Neural cell (in vitro differentiated cells): ENCODE measurements at regions not wholly inside any gene's neighbourhood (a gene's known extent, or its start where the extent isn't known, plus 50 kb on each side); places are given as distances from the start of the nearest gene placed in this dataset.

Experiments
- H2AFZ ChIP-seq: fragments of 200-600, 300-800 bp; sonication (generic), shearing (Covaris generic); 2 replicates; pipeline ENCODE4 v1.6.0; 2014; ENCODE audit warnings: low read depth, mild to moderate bottlenecking, antibody characterized with exemption, low read length, moderate library complexity
- H3F3A ChIP-seq: fragments of 200-600 bp; shearing (Covaris generic); 2 replicates; pipeline ENCODE4 v1.6.1; 2016; ENCODE audit warnings: mild to moderate bottlenecking, moderate library complexity, mixed read lengths, antibody characterized with exemption, low read length; ENCODE audit not compliant: insufficient read depth, poor library complexity, severe bottlenecking
- H3K27ac ChIP-seq: fragments of 200-600, 300-800 bp; sonication (generic), shearing (Covaris generic); 2 replicates; pipeline ENCODE4 v1.5.1; 2014; ENCODE audit warnings: mild to moderate bottlenecking, low read length, moderate library complexity
- H3K27me3 ChIP-seq: fragments of 300-800, 200-600 bp; sonication (generic), shearing (Covaris generic); 2 replicates; pipeline ENCODE4 v1.6.0; 2014; ENCODE audit warnings: mild to moderate bottlenecking, low read depth, low read length, moderate library complexity; ENCODE audit not compliant: insufficient read depth
- H3K36me3 ChIP-seq: fragments of 300-800, 200-600 bp; sonication (generic), shearing (Covaris generic); 2 replicates; pipeline ENCODE4 v1.5.1; 2014; ENCODE audit warnings: mild to moderate bottlenecking, antibody characterized with exemption, low read length, moderate library complexity; ENCODE audit not compliant: insufficient read depth
- H3K4me2 ChIP-seq: fragments of 300-800, 200-600 bp; sonication (generic), shearing (Covaris generic); 2 replicates; pipeline ENCODE4 v1.6.0; 2014; ENCODE audit warnings: mild to moderate bottlenecking, low read length
- H3K4me3 ChIP-seq: fragments of 300-800, 200-600 bp; sonication (generic), shearing (Covaris generic); 2 replicates; pipeline ENCODE4 v1.5.1; 2014; ENCODE audit warnings: mild to moderate bottlenecking, low read length, moderate library complexity
- H3K79me2 ChIP-seq: fragments of 200-600 bp; shearing (Covaris generic); replicated peaks from 2 replicates; pipeline ENCODE4 v1.6.0; 2014; ENCODE audit warnings: mild to moderate bottlenecking, low read length, moderate library complexity; ENCODE audit not compliant: insufficient read depth
- H3K9ac ChIP-seq: fragments of 300-800, 200-600 bp; sonication (generic), shearing (Covaris generic); 2 replicates; pipeline ENCODE4 v1.6.1; 2016; ENCODE audit warnings: mild to moderate bottlenecking, low read length, mixed read lengths
- H3K9me2 ChIP-seq: fragments of 200-600 bp; shearing (Covaris generic); 2 replicates; pipeline ENCODE4 v1.6.1; 2016; ENCODE audit warnings: mild to moderate bottlenecking, low read length, mixed read lengths; ENCODE audit not compliant: insufficient read depth
- H3K9me3 ChIP-seq: fragments of 200-600, 300-800 bp; sonication (generic), shearing (Covaris generic); 2 replicates; pipeline ENCODE4 v1.6.1; 2016; ENCODE audit warnings: mild to moderate bottlenecking, mixed run types, low read length, moderate library complexity, mixed read lengths
- H4K20me1 ChIP-seq: fragments of 200-600 bp; shearing (Covaris generic); 2 replicates; pipeline ENCODE4 v1.6.1; 2016; ENCODE audit warnings: mild to moderate bottlenecking, mixed run types; ENCODE audit not compliant: insufficient read depth
- EP300 ChIP-seq: fragments of 450-650 bp; conservative IDR thresholded peaks from 2 replicates; pipeline ENCODE4 v1.6.1; 2014; ENCODE audit warnings: antibody characterized with exemption, mild to moderate bottlenecking, moderate library complexity; ENCODE audit not compliant: poor library complexity, severe bottlenecking
- EZH2 ChIP-seq: fragments of 200-600, 300-800 bp; shearing (Covaris generic), sonication (generic); IDR thresholded peaks from 2 replicates; pipeline ENCODE4 v1.6.1; 2014; ENCODE audit warnings: antibody characterized with exemption, low read length, borderline replicate concordance, mild to moderate bottlenecking; ENCODE audit not compliant: insufficient read depth, poor library complexity, severe bottlenecking
- MXI1 ChIP-seq: fragments of 450-650 bp; conservative IDR thresholded peaks from 2 replicates; pipeline ENCODE4 v1.6.1; 2014; ENCODE audit warnings: antibody characterized with exemption, mild to moderate bottlenecking; ENCODE audit not compliant: poor library complexity, severe bottlenecking
- POLR2AphosphoS5 ChIP-seq: IDR thresholded peaks from 2 replicates; pipeline ENCODE4 v1.6.1; 2012
- RAD21 ChIP-seq: fragments of 450-650 bp; conservative IDR thresholded peaks from 2 replicates; pipeline ENCODE4 v1.6.1; 2014; ENCODE audit warnings: antibody characterized with exemption, mild to moderate bottlenecking, moderate library complexity
- TAF1 ChIP-seq: IDR thresholded peaks from 2 replicates; pipeline ENCODE4 v1.6.1; 2012; ENCODE audit warnings: low read depth
- TF ChIP-seq, protein P1 (sequence below): fragments of 450-650 bp; IDR thresholded peaks from 2 replicates; pipeline ENCODE4 v1.5.1; 2014; ENCODE audit warnings: antibody characterized with exemption, mild to moderate bottlenecking, moderate library complexity; ENCODE audit not compliant: poor library complexity, severe bottlenecking
- TF ChIP-seq, protein P2 (sequence below): IDR thresholded peaks from 2 replicates; pipeline ENCODE4 v1.6.1; 2012; ENCODE audit warnings: borderline replicate concordance

DNA sequence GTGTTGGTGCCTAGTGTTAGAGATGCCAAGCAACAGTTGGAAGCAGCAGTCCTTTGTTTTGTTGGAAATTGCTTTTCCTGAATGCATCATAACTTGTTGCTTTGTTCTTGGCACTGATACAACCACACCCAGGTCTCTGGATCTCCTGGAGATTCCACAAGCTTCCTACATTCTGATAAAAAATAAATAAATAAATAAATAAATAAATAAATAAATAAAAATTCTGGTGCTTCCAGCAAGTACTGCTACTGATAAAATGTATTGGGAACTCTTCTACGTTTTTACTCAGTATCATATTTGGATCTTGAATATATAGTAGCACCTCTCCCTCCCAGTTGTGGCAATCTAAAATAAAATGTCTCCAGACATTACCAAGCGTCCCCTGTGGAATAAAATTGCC, 62.7 kb upstream of the GRID2 start:
- Histone ChIP-seq H3K4me2 (no peak overlapping the region), H4K20me1 (no peaks in the 10 kb centered on the region), H3K9ac (no peak overlapping the region), H3K9me3 (no peaks in the 10 kb centered on the region), H3K27me3 (no peaks in the 10 kb centered on the region), H3K9me2 (no peaks in the 10 kb centered on the region), H2AFZ (no peak overlapping the region), H3F3A (no peaks in the 10 kb centered on the region), H3K4me3 (no peak overlapping the region), H3K79me2 (no peaks in the 10 kb centered on the region), H3K36me3 (no peaks in the 10 kb centered on the region), H3K27ac (no peak overlapping the region)
- TF ChIP-seq EZH2 (no peak), RAD21 (no peak), POLR2AphosphoS5 (no peak), EP300 (no peak), MXI1 (no peak)
- TF ChIP-seq, protein P1, sequence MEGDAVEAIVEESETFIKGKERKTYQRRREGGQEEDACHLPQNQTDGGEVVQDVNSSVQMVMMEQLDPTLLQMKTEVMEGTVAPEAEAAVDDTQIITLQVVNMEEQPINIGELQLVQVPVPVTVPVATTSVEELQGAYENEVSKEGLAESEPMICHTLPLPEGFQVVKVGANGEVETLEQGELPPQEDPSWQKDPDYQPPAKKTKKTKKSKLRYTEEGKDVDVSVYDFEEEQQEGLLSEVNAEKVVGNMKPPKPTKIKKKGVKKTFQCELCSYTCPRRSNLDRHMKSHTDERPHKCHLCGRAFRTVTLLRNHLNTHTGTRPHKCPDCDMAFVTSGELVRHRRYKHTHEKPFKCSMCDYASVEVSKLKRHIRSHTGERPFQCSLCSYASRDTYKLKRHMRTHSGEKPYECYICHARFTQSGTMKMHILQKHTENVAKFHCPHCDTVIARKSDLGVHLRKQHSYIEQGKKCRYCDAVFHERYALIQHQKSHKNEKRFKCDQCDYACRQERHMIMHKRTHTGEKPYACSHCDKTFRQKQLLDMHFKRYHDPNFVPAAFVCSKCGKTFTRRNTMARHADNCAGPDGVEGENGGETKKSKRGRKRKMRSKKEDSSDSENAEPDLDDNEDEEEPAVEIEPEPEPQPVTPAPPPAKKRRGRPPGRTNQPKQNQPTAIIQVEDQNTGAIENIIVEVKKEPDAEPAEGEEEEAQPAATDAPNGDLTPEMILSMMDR, result no peak

DNA sequence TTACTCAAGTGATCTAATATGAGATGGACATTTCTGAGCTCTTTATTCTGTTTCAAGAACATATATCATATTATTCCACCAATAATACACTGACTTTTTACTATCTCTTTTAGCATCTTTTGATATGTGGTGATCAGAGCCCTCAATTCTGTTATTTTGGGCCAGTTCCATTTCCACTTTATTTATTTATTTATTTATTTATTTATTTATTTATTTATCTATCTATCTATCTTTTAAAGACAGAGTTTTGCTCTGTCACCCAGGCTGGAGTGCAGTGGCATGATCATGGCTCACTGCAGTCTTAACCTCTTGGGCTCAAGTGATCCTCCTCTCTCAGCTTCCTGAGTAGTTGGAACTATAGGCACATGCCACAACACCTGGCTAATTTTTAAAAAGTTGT, 57.4 kb upstream of the GRID2 start:
- no peak for TF ChIP-seq RAD21
- TF ChIP-seq, protein P1, result no peak
- TF ChIP-seq, protein P2, sequence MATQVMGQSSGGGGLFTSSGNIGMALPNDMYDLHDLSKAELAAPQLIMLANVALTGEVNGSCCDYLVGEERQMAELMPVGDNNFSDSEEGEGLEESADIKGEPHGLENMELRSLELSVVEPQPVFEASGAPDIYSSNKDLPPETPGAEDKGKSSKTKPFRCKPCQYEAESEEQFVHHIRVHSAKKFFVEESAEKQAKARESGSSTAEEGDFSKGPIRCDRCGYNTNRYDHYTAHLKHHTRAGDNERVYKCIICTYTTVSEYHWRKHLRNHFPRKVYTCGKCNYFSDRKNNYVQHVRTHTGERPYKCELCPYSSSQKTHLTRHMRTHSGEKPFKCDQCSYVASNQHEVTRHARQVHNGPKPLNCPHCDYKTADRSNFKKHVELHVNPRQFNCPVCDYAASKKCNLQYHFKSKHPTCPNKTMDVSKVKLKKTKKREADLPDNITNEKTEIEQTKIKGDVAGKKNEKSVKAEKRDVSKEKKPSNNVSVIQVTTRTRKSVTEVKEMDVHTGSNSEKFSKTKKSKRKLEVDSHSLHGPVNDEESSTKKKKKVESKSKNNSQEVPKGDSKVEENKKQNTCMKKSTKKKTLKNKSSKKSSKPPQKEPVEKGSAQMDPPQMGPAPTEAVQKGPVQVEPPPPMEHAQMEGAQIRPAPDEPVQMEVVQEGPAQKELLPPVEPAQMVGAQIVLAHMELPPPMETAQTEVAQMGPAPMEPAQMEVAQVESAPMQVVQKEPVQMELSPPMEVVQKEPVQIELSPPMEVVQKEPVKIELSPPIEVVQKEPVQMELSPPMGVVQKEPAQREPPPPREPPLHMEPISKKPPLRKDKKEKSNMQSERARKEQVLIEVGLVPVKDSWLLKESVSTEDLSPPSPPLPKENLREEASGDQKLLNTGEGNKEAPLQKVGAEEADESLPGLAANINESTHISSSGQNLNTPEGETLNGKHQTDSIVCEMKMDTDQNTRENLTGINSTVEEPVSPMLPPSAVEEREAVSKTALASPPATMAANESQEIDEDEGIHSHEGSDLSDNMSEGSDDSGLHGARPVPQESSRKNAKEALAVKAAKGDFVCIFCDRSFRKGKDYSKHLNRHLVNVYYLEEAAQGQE, result no peak
- TF ChIP-seq EZH2, result no peak
- TF ChIP-seq TAF1, result no peak
- TF ChIP-seq MXI1, result no peak
- no peak for TF ChIP-seq POLR2AphosphoS5
- Histone ChIP-seq H3K4me2 (no peak overlapping the region), H3K79me2 (no peaks in the 10 kb centered on the region), H4K20me1 (no peaks in the 10 kb centered on the region), H3K9me3 (no peaks in the 10 kb centered on the region), H3K4me3 (no peak overlapping the region), H3K36me3 (no peaks in the 10 kb centered on the region), H3K27ac (no peak overlapping the region), H2AFZ (no peak overlapping the region), H3K9me2 (no peaks in the 10 kb centered on the region), H3F3A (no peaks in the 10 kb centered on the region), H3K27me3 (no peaks in the 10 kb centered on the region), H3K9ac (no peak overlapping the region)
